SK-N-SH (cell line): ENCODE measurements at regions not wholly inside any gene's neighbourhood (a gene's known extent, or its start where the extent isn't known, plus 50 kb on each side); places are given as distances from the start of the nearest gene placed in this dataset.

Experiments used
- TCF12 ChIP-seq: IDR thresholded peaks from 2 replicates; pipeline ENCODE4 v1.4.0; 2012
- YY1 ChIP-seq: IDR thresholded peaks from 2 replicates; pipeline ENCODE4 v1.4.0; 2012; ENCODE audit warnings: low read depth, mild to moderate bottlenecking
- TF ChIP-seq, protein P1 (sequence below): fragments of 200-600 bp; sonication (generic); IDR thresholded peaks from 2 replicates; pipeline ENCODE4 v1.6.1; 2017; ENCODE audit warnings: antibody characterized with exemption, mild to moderate bottlenecking, moderate library complexity
- TF ChIP-seq, protein P2 (sequence below): IDR thresholded peaks from 2 replicates; pipeline ENCODE4 v1.4.0; 2012; ENCODE audit warnings: low read depth, borderline replicate concordance

- TF ChIP-seq, protein P1, sequence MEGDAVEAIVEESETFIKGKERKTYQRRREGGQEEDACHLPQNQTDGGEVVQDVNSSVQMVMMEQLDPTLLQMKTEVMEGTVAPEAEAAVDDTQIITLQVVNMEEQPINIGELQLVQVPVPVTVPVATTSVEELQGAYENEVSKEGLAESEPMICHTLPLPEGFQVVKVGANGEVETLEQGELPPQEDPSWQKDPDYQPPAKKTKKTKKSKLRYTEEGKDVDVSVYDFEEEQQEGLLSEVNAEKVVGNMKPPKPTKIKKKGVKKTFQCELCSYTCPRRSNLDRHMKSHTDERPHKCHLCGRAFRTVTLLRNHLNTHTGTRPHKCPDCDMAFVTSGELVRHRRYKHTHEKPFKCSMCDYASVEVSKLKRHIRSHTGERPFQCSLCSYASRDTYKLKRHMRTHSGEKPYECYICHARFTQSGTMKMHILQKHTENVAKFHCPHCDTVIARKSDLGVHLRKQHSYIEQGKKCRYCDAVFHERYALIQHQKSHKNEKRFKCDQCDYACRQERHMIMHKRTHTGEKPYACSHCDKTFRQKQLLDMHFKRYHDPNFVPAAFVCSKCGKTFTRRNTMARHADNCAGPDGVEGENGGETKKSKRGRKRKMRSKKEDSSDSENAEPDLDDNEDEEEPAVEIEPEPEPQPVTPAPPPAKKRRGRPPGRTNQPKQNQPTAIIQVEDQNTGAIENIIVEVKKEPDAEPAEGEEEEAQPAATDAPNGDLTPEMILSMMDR, result no peak
- TF ChIP-seq TCF12, result no peak
- TF ChIP-seq, protein P2, sequence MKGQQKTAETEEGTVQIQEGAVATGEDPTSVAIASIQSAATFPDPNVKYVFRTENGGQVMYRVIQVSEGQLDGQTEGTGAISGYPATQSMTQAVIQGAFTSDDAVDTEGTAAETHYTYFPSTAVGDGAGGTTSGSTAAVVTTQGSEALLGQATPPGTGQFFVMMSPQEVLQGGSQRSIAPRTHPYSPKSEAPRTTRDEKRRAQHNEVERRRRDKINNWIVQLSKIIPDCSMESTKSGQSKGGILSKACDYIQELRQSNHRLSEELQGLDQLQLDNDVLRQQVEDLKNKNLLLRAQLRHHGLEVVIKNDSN, result no peak
- no peak for TF ChIP-seq YY1
These were observed 182.4 kb downstream of the TRIM27 start for GRCh38 chr6:28741363-28741762.
